ENCODE measurements at regions not wholly inside any gene's neighbourhood (a gene's known extent, or its start where the extent isn't known, plus 50 kb on each side); places are given as distances from the start of the nearest gene placed in this dataset.

DNA sequence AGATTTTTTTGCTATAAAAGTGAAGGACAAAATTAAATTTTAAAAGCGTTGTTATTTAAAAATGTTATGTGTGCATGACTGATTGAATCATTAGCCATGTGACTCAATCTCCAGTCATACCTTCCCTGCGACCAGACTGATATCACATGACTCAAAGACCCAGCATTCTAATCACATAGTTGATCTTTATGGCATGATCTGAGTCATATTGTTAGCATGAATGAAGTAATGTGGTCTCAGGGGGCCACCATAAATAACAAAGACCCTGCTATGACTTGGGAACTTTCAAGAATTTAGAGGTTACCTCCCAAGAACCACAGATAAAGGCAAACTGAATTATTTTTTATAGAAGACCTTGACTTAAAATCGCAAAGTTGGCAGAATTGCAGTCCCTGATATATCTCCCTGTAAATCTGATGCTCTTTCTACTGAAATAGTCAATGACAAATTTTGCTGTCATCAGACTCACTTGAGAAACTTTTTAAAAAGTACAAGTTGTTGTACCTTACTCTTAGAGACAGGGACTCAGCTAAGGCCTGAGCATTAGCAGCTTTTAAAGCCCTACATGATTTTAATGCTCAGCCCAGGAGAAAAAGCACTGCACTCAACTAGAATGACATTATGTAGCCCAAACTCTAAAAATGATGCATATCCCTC, 717.3 kb downstream of the XPNPEP1 start:
- H3K4me3 ChIP-seq (ENCODE audit: low read depth, low read length), result no peak overlapping the region
- TF ChIP-seq, protein P1, sequence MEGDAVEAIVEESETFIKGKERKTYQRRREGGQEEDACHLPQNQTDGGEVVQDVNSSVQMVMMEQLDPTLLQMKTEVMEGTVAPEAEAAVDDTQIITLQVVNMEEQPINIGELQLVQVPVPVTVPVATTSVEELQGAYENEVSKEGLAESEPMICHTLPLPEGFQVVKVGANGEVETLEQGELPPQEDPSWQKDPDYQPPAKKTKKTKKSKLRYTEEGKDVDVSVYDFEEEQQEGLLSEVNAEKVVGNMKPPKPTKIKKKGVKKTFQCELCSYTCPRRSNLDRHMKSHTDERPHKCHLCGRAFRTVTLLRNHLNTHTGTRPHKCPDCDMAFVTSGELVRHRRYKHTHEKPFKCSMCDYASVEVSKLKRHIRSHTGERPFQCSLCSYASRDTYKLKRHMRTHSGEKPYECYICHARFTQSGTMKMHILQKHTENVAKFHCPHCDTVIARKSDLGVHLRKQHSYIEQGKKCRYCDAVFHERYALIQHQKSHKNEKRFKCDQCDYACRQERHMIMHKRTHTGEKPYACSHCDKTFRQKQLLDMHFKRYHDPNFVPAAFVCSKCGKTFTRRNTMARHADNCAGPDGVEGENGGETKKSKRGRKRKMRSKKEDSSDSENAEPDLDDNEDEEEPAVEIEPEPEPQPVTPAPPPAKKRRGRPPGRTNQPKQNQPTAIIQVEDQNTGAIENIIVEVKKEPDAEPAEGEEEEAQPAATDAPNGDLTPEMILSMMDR (conservative IDR thresholded peaks at IDR 0.05; ENCODE audit: low read depth, low read length), result no peak
- peak; percentile 67 for DNase-seq (ENCODE audit: low read depth)

DNA sequence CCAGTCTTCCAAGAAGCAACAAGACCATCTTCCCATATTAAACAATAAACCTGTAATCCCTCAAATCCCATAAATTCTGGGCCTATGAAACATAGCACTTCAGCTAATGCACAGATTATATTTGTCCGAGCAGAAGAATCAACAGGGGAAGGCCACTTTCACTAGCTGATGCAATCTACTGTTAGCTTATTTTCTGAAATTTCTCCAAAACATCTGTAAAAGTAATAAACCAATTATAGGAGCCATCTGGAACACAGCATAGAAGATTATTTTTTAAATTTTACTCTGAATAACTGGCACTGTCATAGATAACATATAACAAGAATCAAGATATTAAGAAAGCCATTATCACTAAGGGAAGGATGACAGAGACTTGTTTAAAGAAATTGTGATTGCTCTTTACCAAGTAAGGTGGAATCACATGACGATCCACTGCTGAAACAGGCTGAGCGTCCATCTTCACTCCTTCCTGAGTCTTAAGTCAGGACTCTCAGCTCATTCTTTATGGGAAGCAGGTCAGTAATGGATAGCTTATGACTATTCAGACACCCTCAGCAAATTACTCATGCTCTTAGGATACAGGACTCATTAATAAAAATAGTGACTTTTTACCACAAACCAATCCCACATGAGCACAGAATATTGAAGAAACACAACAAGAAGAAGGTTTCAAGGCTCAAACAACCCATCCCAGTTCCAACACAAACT, 719.5 kb downstream of the XPNPEP1 start:
- H3K4me3 ChIP-seq (ENCODE audit: low read depth, low read length), result no peak overlapping the region
- no peak for DNase-seq (ENCODE audit: low read depth)
- TF ChIP-seq, protein P1 (conservative IDR thresholded peaks at IDR 0.05; ENCODE audit: low read depth, low read length), result no peak

DNA sequence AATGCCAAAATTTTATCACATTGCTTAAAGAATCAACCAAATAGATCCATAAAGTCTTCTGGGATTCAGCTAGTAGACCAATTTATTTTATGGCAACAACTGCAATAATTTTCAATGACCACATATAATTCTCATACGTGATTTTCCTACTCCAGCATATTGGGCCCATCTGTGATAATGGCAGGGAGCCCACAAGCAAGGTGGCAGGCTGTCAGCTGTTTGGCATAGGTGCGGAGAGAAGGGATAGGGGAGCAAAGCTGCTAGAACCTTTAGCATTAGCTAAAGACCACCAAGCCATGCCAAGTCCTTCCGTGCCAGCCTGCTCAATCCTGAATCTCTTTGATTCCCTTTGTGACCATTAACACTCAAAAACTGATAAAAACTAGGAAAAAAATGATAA, 721.2 kb downstream of the XPNPEP1 start:
- TF ChIP-seq, protein P1 (conservative IDR thresholded peaks at IDR 0.05; ENCODE audit: low read depth, low read length), result no peak
- no peak overlapping the region for H3K4me3 ChIP-seq (ENCODE audit: low read depth, low read length)
- DNase-seq (ENCODE audit: low read depth), result no peak

- H3K4me3 ChIP-seq (ENCODE audit: low read depth, low read length), result no peak overlapping the region
- no peak for DNase-seq (ENCODE audit: low read depth)
- TF ChIP-seq, protein P1 (conservative IDR thresholded peaks at IDR 0.05; ENCODE audit: low read depth, low read length), result no peak
Measured at GRCh38 chr10:109200646-109201045, 722.7 kb downstream of the XPNPEP1 start.

DNA sequence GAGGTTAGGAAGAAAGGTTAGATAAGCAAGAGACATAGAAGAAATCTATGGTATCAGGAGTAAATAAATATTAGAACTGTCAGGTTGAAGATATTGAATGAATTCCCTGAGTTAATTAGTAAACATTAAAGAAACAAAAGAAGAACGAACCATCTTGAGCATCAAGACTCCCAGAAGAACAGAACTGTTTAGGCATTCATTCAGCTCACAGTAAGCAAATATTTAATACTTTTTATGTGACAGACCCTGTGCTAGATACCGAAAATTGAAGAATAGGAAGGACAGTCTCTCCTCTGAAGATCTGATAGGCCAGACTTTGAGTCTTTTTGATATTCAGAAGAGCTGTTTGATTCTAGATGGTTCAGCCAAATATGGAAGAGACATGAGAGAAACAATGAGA, 731.5 kb downstream of the XPNPEP1 start:
- TF ChIP-seq, protein P1 (conservative IDR thresholded peaks at IDR 0.05; ENCODE audit: low read depth, low read length), result no peak
- no peak for DNase-seq (ENCODE audit: low read depth)
- no peak overlapping the region for H3K4me3 ChIP-seq (ENCODE audit: low read depth, low read length)

DNA sequence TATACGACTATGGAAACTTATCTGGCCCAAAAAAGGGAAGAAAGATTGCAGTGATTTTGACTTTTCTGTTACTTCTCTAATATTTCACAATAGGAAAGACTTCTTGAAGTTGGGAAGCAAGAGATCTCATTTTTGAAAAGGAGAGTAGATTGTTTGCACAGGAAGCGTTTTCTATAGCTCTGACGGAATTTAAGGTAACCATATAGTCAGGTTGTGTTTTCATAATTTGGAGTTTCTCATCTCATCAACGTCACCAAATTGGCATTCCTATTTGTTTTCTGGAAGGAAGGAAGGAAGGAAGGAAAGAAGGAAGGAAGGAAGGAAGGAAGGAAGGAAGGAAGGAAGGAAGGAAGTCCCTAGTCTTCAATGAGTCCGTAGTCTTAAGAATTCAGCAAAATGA, 732.0 kb downstream of the XPNPEP1 start:
- no peak for DNase-seq (ENCODE audit: low read depth)
- TF ChIP-seq, protein P1 (conservative IDR thresholded peaks at IDR 0.05; ENCODE audit: low read depth, low read length), result no peak
- no peak overlapping the region for H3K4me3 ChIP-seq (ENCODE audit: low read depth, low read length)

DNA sequence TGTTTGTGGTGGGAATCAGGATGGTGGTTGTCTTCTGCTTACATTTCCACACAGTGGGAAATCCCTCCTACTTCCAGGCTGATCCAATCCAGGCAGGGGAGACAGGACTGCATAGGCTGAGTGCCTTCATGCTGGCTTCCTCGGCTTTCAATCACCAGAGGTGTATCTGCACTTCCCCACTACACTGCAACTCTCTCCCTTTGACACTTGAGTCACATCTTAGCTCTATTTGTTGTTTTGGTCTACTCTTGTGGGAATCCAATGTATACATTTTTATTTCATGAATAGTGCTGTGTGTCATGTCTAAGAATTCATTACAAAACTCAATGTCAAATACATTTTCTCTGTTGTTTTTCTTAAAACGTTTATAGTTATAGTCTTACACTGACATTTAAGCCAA, 735.6 kb downstream of the XPNPEP1 start:
- no peak for DNase-seq (ENCODE audit: low read depth)
- TF ChIP-seq, protein P1 (conservative IDR thresholded peaks at IDR 0.05; ENCODE audit: low read depth, low read length), result no peak
- H3K4me3 ChIP-seq (ENCODE audit: low read depth, low read length), result no peak overlapping the region
